ENCODE measurements at regions not wholly inside any gene's neighbourhood (a gene's known extent, or its start where the extent isn't known, plus 50 kb on each side); places are given as distances from the start of the nearest gene placed in this dataset.

GRCh38 chr2:103265521-103265920, 503.7 kb downstream of the TMEM182 start:
- DNase-seq (no peak), ATAC-seq (no peak)
- no peaks in the 10 kb centered on the region for H3K9me3 ChIP-seq (ENCODE audit: low read length)
- no peaks in the 10 kb centered on the region for H4K20me1 ChIP-seq (ENCODE audit: low read length)
- H3K36me3 ChIP-seq (ENCODE audit: low read depth, low read length): no peaks in the 10 kb centered on the region
- ChIA-PET POLR2A (ENCODE audit: unreplicated experiment) (no interaction called here), CTCF (no interaction called here)
- TF ChIP-seq EZH2 (IDR thresholded peaks at IDR 0.05; ENCODE audit: low read length, unreplicated experiment): no peak
- TF ChIP-seq EZH2phosphoT487 (IDR thresholded peaks at IDR 0.05; ENCODE audit: borderline replicate concordance, low read length): no peak
- TF ChIP-seq CTCF (conservative IDR thresholded peaks at IDR 0.05; ENCODE audit: low read depth, low read length): no peak
- H3K27me3 ChIP-seq (ENCODE audit: low read length): peaks cover 26% of the 10 kb centered on the region; the same call in 1 of the 2 replicates
- no peaks in the 10 kb centered on the region for H3F3A ChIP-seq (ENCODE audit: low read length, unreplicated experiment)
- H3K79me2 ChIP-seq (ENCODE audit: low read length): no peaks in the 10 kb centered on the region
- H3K4me3 ChIP-seq (ENCODE audit: low read length): no peak overlapping the region
- intact Hi-C loops (cut with micrococcal nuclease): no loop called here
- no peak overlapping the region for H3K27ac ChIP-seq (ENCODE audit: low read length)
- no peak overlapping the region for H3K9ac ChIP-seq (ENCODE audit: low read length)
- H3K4me2 ChIP-seq (ENCODE audit: low read length): no peak overlapping the region
- no peaks in the 10 kb centered on the region for H3K9me2 ChIP-seq (replicated peaks; ENCODE audit: low read length)
- H2AFZ ChIP-seq (ENCODE audit: low read length): no peak overlapping the region
- no peaks in the 10 kb centered on the region for H3K4me1 ChIP-seq (ENCODE audit: insufficient read depth, low read length)
- BruUV-seq (replicated peaks): no TSS peak

DNA sequence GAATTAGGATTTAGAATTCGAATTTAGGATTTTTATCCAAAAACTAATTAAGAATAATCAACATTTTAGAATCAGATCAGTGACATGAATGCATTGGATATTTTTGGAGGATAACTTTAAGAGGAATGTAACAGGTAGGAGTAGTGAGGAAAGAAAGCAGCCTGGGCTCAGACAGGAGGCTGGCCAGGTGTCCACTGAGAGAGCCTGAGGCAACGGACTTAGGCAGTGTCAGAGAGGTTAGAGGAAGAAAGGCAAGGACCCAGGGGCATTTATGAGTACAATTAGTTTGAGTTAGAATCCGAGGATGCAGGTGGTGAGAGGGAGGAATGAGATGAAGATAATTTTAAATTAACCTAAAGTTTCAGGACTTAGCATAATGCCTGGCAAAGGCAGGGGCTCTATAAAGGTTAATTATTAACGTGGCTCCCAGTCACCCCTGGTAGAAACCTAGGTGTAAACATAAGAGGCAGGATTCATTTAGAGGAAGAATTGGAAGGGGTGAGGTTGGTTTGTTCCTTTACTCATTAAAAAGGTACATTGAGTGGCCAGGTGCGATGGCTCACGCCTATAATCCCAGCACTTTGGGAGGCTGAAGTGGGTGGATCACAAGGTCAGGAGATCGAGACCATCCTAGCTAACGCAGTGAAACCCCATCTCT, 507.1 kb downstream of the TMEM182 start:
- no peak for ATAC-seq
- no TSS peak for BruUV-seq (replicated peaks)
- CTCF ChIA-PET: no interaction called here

More for the DNA sequence above, 507.1 kb downstream of the TMEM182 start:
- Histone ChIP-seq H3K27me3 (ENCODE audit: low read length) (peaks cover 22% of the 10 kb centered on the region; the same call in 1 of the 2 replicates), H3K9ac (ENCODE audit: low read length) (no peak overlapping the region), H3F3A (ENCODE audit: low read length, unreplicated experiment) (no peaks in the 10 kb centered on the region), H4K20me1 (ENCODE audit: low read length) (no peaks in the 10 kb centered on the region; the same call in 1 of the 2 replicates), H3K4me2 (ENCODE audit: low read length) (no peak overlapping the region), H3K4me1 (ENCODE audit: insufficient read depth, low read length) (no peaks in the 10 kb centered on the region), H3K79me2 (ENCODE audit: low read length) (no peaks in the 10 kb centered on the region), H3K9me3 (ENCODE audit: low read length) (peaks cover 4% of the 10 kb centered on the region; the same call in 1 of the 2 replicates), H3K4me3 (ENCODE audit: low read length) (no peak overlapping the region), H3K36me3 (ENCODE audit: low read depth, low read length) (no peaks in the 10 kb centered on the region), H2AFZ (ENCODE audit: low read length) (no peak overlapping the region), H3K27ac (ENCODE audit: low read length) (no peak overlapping the region), H3K9me2 (replicated peaks; ENCODE audit: low read length) (no peaks in the 10 kb centered on the region)
- POLR2A ChIA-PET (ENCODE audit: unreplicated experiment): no interaction called here
- DNase-seq: no peak
- TF ChIP-seq EZH2 (IDR thresholded peaks at IDR 0.05; ENCODE audit: low read length, unreplicated experiment) (no peak), EZH2phosphoT487 (IDR thresholded peaks at IDR 0.05; ENCODE audit: borderline replicate concordance, low read length) (no peak), CTCF (conservative IDR thresholded peaks at IDR 0.05; ENCODE audit: low read depth, low read length) (no peak)
- intact Hi-C loops (cut with micrococcal nuclease): no loop called here
